Stomach (tissue), 4 donors: ENCODE measurements at regions not wholly inside any gene's neighbourhood (a gene's known extent, or its start where the extent isn't known, plus 50 kb on each side); places are given as distances from the start of the nearest gene placed in this dataset.

Experiments
- CTCF ChIP-seq, 7 experiments: fragments of 450-650 bp in 4 of 7; fragments of 200-600 bp in 3 of 7; sonication (generic) in 3 of 7; IDR thresholded peaks; one replicate each; pipeline ENCODE4 v1.5.1; 2016 to 2019; ENCODE audit warnings: antibody characterized with exemption in 7 of 7, control low read depth in 2 of 7, mild to moderate bottlenecking in 1 of 7
- EP300 ChIP-seq: sonication (generic); formaldehyde crosslinking; IDR thresholded peaks from one replicate; pipeline ENCODE4 v1.6.1; 2017; ENCODE audit warnings: antibody characterized with exemption
- POLR2A ChIP-seq, 4 donors: fragments of 450-650 bp; IDR thresholded peaks; one replicate each; pipeline ENCODE4 v1.6.1; 2016; ENCODE audit warnings: antibody characterized with exemption in 4 of 4, control low read depth in 2 of 4, mild to moderate bottlenecking in 1 of 4, moderate library complexity in 1 of 4
- POLR2AphosphoS5 ChIP-seq, 3 donors: sonication (generic); formaldehyde crosslinking; IDR thresholded peaks; one replicate each; pipeline ENCODE4 v1.6.1; 2016; ENCODE audit warnings: antibody characterized with exemption in 3 of 3

DNA sequence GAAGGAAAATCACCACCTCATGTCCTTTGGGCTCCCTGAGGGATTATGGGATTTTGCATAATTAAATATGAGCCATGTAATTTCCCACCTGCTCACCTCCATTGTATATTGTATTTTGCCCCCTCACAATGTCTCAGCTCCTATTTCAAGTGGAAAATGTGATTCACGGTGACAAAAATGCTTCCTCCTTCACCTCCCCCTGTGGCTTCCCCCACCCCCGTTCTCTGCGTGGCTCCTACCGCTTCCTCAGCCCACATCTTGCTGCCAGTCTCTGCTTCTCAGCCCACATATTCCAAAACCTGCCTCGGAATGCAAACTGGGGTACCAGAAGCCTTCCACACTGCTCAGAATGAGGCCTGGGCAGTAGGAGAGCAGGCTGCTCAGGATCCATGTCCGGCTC, 394.5 kb upstream of the C16orf82 start:
- TF ChIP-seq POLR2A (IDR thresholded peaks at IDR 0.05) (no peak), CTCF (IDR thresholded peaks at IDR 0.05) (no peak), EP300 (no peak), POLR2AphosphoS5 (IDR thresholded peaks at IDR 0.05) (no peak)
